ENCODE measurements at regions not wholly inside any gene's neighbourhood (a gene's known extent, or its start where the extent isn't known, plus 50 kb on each side); places are given as distances from the start of the nearest gene placed in this dataset.
"Not testable (repeated sequence)": the region's sequence is repeated elsewhere in the genome, so short reads cannot be mapped to it uniquely, and the experiment has no call there.

DNA sequence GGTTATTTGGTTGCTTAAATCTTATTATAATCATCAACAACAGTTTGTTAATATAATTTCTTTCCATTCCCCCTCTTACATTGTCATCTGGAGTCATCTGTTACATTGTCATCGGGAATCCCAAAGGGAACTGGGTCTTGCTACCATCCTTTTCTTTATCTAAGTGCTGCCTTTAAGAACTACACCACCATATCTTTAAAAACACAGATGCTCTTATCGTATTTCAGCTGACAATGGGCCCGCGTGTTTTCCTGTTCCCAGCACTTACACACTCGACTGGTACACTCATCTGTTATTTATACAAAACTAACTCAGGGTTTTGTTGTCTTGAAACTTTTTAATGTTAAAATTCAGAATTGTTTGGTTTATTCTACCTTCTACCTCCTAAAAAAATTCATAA lies 256.2 kb upstream of the MGMT start:
- no peak for TF ChIP-seq CTCF (IDR thresholded peaks at IDR 0.05; ENCODE audit: insufficient read depth, low read length)
- no peak overlapping the region for H3K4me3 ChIP-seq (ENCODE audit: low read depth, low read length)

DNA sequence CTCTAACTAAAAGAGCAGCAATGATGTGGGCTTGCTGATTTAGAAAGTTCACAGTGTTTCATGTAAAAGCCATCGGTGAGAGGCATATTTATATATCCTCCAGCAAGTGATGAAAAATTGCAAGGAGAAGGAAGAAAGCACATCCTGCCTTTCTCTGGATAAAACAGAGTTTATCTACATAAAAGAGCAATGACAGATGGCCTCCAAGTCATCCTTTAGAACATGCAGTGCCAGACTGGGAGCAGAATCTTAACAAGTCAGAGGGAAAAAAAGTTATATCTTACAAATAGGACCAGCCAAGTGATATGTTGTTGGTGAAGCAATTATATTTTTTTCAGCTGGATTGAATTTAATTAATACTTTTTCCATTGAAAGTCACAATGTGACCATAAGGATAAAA lies 253.8 kb upstream of the MGMT start:
- no peak overlapping the region for H3K4me3 ChIP-seq (ENCODE audit: low read depth, low read length)
- no peak for DNase-seq (ENCODE audit: low read depth)
- TF ChIP-seq CTCF (IDR thresholded peaks at IDR 0.05; ENCODE audit: insufficient read depth, low read length), result no peak

More for the DNA sequence above, 256.2 kb upstream of the MGMT start:
- no peak for DNase-seq (ENCODE audit: low read depth)

DNA sequence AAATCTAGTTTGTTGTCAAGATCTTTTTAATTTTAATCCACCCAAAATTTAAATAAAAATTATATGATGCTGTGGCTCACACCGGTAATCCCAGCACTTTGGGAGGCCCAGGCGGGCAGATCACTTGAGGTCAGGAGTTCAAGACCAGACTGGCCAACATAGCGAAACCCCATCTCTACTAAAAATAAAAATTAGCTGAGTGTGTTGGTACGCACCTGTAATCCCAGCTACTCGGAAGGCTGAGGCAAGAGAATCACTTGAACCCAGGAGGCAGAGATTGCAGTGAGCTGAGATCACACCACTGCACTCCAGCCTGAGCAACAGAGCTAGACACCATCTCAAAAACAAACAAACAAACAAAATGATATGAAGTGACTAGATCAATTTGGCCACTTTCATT lies 253.0 kb upstream of the MGMT start:
- H3K4me3 ChIP-seq (ENCODE audit: low read depth, low read length); DNase-seq (ENCODE audit: low read depth): not testable (repeated sequence)

DNA sequence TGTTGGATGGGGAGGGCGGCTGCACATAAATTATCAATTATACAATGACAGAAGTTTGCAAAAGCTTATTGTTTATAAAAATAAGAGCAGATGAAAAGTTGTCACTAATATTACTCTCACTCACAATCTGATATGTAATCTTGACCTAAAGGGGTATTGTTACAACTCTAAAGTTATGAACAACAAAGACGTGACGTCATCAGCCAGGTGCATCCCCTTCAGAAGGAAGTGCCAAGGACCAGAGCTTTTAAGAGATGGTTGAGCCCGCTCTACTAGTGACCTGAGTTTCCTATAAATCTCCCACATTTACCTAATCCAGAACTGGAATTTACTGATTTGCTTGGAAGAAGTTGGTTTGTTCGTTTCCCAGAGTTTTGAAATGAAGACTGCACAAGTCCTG lies 247.7 kb upstream of the MGMT start:
- no peak for DNase-seq (ENCODE audit: low read depth)
- TF ChIP-seq CTCF (IDR thresholded peaks at IDR 0.05; ENCODE audit: insufficient read depth, low read length), result no peak

GRCh38 chr10:129222436-129222835 lies 244.6 kb upstream of the MGMT start:
- H3K4me3 ChIP-seq (ENCODE audit: low read depth, low read length), result no peak overlapping the region
- no peak for TF ChIP-seq CTCF (IDR thresholded peaks at IDR 0.05; ENCODE audit: insufficient read depth, low read length)
- DNase-seq (ENCODE audit: low read depth), result no peak

More for the DNA sequence above, 247.7 kb upstream of the MGMT start:
- H3K4me3 ChIP-seq (ENCODE audit: low read depth, low read length), result no peak overlapping the region

- DNase-seq (ENCODE audit: low read depth), result no peak
- no peak overlapping the region for H3K4me3 ChIP-seq (ENCODE audit: low read depth, low read length)
- no peak for TF ChIP-seq CTCF (IDR thresholded peaks at IDR 0.05; ENCODE audit: insufficient read depth, low read length)
Observed at GRCh38 chr10:129223363-129223762, 243.7 kb upstream of the MGMT start.

GRCh38 chr10:129224065-129224464 lies 243.0 kb upstream of the MGMT start:
- no peak for TF ChIP-seq CTCF (IDR thresholded peaks at IDR 0.05; ENCODE audit: insufficient read depth, low read length)
- H3K4me3 ChIP-seq (ENCODE audit: low read depth, low read length), result no peak overlapping the region
- no peak for DNase-seq (ENCODE audit: low read depth)

Measured in fibroblast of the aortic adventitia (primary cell).